ENCODE measurements at regions not wholly inside any gene's neighbourhood (a gene's known extent, or its start where the extent isn't known, plus 50 kb on each side); places are given as distances from the start of the nearest gene placed in this dataset.
A peak's percentile ranks its signal among the peaks of the same experiment; 100 is the strongest.

- Histone ChIP-seq H3K36me3 (ENCODE audit: insufficient read depth, low read length) (no peaks in the 10 kb centered on the region), H3K4me2 (ENCODE audit: low read length) (no peak overlapping the region), H3K27ac (ENCODE audit: low read depth, low read length) (no peak overlapping the region), H3K4me3 (ENCODE audit: insufficient read depth, low read depth, low read length) (no peak overlapping the region), H3K27me3 (ENCODE audit: insufficient read depth, low read length) (no peaks in the 10 kb centered on the region), H3K79me2 (ENCODE audit: insufficient read depth, low read length) (no peaks in the 10 kb centered on the region), H3K9ac (ENCODE audit: low read length) (no peak overlapping the region), H3K9me3 (ENCODE audit: insufficient read depth, low read depth, low read length) (no peaks in the 10 kb centered on the region), H4K20me1 (ENCODE audit: insufficient read depth, low read length) (no peaks in the 10 kb centered on the region), H2AFZ (ENCODE audit: low read depth, low read length) (no peak overlapping the region), H3K4me1 (ENCODE audit: insufficient read depth, low read length) (no peaks in the 10 kb centered on the region)
- H3K4me1 Mint-ChIP-seq (ENCODE audit: low read depth, unreplicated experiment) = no peaks in the 10 kb centered on the region
- DNase-seq (ENCODE audit: low read depth) = no peak
- TF ChIP-seq CTCF (IDR thresholded peaks at IDR 0.05; ENCODE audit: insufficient read depth, low read depth, low read length) (no peak), EZH2 (IDR thresholded peaks at IDR 0.05; ENCODE audit: insufficient read depth, low read length) (no peak)
- H3K4me3 Mint-ChIP-seq (ENCODE audit: unreplicated experiment) = no peak overlapping the region
- no peak overlapping the region for H3K27ac Mint-ChIP-seq (ENCODE audit: unreplicated experiment)
- no peaks in the 10 kb centered on the region for H3K36me3 Mint-ChIP-seq (ENCODE audit: low read depth, unreplicated experiment)
- peaks cover 11% of the 10 kb centered on the region for H3K9me3 Mint-ChIP-seq (ENCODE audit: unreplicated experiment)
- no peak for FAIRE-seq
- H3K27me3 Mint-ChIP-seq (ENCODE audit: low read depth, unreplicated experiment) = no peaks in the 10 kb centered on the region
Measured at GRCh38 chr1:95475686-95476457, 241.9 kb downstream of the RWDD3 start.

DNA sequence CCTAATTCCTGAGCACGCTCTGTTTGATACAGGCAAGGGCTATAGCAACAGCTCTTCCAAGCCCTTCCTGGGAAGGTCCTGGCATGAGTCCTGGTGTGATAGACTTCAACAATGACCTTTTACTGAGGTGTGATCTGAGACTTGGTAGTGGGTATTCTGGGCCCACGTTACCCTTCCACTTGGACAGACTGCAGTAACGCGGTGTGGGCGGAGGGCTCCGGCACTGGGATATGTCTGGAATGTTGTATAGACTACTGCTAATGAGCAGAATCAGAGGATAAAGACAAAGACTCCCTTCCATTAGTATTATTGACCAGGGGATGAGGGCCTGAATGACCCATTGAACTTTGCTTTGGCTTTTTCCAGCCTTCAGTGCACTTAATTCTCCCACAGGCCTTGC lies 262.3 kb downstream of the RWDD3 start:
- DNase-seq (ENCODE audit: low read depth) (no peak), FAIRE-seq (no peak)
- Histone ChIP-seq H3K9ac (ENCODE audit: low read length) (no peak overlapping the region), H3K79me2 (ENCODE audit: insufficient read depth, low read length) (no peaks in the 10 kb centered on the region), H3K36me3 (ENCODE audit: insufficient read depth, low read length) (no peaks in the 10 kb centered on the region), H3K4me1 (ENCODE audit: insufficient read depth, low read length) (no peaks in the 10 kb centered on the region), H3K4me3 (ENCODE audit: insufficient read depth, low read depth, low read length) (no peak overlapping the region), H3K27ac (ENCODE audit: low read depth, low read length) (no peak overlapping the region), H2AFZ (ENCODE audit: low read depth, low read length) (no peak overlapping the region), H4K20me1 (ENCODE audit: insufficient read depth, low read length) (no peaks in the 10 kb centered on the region), H3K9me3 (ENCODE audit: insufficient read depth, low read depth, low read length) (peaks cover 6% of the 10 kb centered on the region), H3K27me3 (ENCODE audit: insufficient read depth, low read length) (no peaks in the 10 kb centered on the region), H3K4me2 (ENCODE audit: low read length) (no peak overlapping the region)
- peaks cover 10% of the 10 kb centered on the region for H3K4me1 Mint-ChIP-seq (ENCODE audit: low read depth, unreplicated experiment)
- H3K9me3 Mint-ChIP-seq (ENCODE audit: unreplicated experiment) = no peaks in the 10 kb centered on the region
- no peaks in the 10 kb centered on the region for H3K36me3 Mint-ChIP-seq (ENCODE audit: low read depth, unreplicated experiment)
- H3K4me3 Mint-ChIP-seq (ENCODE audit: unreplicated experiment) = no peak overlapping the region
- no peaks in the 10 kb centered on the region for H3K27me3 Mint-ChIP-seq (ENCODE audit: low read depth, unreplicated experiment)
- H3K27ac Mint-ChIP-seq (ENCODE audit: unreplicated experiment) = peak overlapping the region; percentile 8
- TF ChIP-seq EZH2 (IDR thresholded peaks at IDR 0.05; ENCODE audit: insufficient read depth, low read length) (no peak), CTCF (IDR thresholded peaks at IDR 0.05; ENCODE audit: insufficient read depth, low read depth, low read length) (no peak)

DNA sequence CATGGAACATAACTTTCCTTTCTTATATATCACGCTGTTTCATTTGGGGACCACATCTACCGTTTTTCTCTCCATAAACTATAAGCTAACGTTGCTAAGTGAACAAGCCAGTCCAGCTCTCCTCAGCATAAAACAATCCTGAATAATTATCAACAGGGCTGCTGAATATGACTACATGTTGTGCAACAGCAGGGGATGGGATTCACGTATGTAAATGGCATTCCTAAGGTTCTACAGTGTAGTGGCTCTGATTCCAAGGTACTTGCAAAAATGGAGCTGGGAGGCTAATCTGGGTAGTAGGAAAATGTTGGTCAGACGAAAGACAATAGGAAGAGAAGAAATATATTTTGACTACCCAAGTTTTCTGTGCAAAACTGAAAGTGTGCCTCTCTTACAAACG lies 262.8 kb downstream of the RWDD3 start:
- no peaks in the 10 kb centered on the region for H3K9me3 Mint-ChIP-seq (ENCODE audit: unreplicated experiment)
- FAIRE-seq (no peak), DNase-seq (ENCODE audit: low read depth) (no peak)
- Histone ChIP-seq H3K4me3 (ENCODE audit: insufficient read depth, low read depth, low read length) (no peak overlapping the region), H3K27me3 (ENCODE audit: insufficient read depth, low read length) (no peaks in the 10 kb centered on the region), H3K9ac (ENCODE audit: low read length) (no peak overlapping the region), H3K27ac (ENCODE audit: low read depth, low read length) (no peak overlapping the region), H3K79me2 (ENCODE audit: insufficient read depth, low read length) (no peaks in the 10 kb centered on the region), H2AFZ (ENCODE audit: low read depth, low read length) (no peak overlapping the region), H4K20me1 (ENCODE audit: insufficient read depth, low read length) (no peaks in the 10 kb centered on the region), H3K9me3 (ENCODE audit: insufficient read depth, low read depth, low read length) (peaks cover 6% of the 10 kb centered on the region), H3K4me2 (ENCODE audit: low read length) (no peak overlapping the region), H3K4me1 (ENCODE audit: insufficient read depth, low read length) (no peaks in the 10 kb centered on the region), H3K36me3 (ENCODE audit: insufficient read depth, low read length) (no peaks in the 10 kb centered on the region)
- peaks cover 10% of the 10 kb centered on the region for H3K4me1 Mint-ChIP-seq (ENCODE audit: low read depth, unreplicated experiment)
- TF ChIP-seq CTCF (IDR thresholded peaks at IDR 0.05; ENCODE audit: insufficient read depth, low read depth, low read length) = no peak
- TF ChIP-seq EZH2 (IDR thresholded peaks at IDR 0.05; ENCODE audit: insufficient read depth, low read length) = no peak
- no peaks in the 10 kb centered on the region for H3K36me3 Mint-ChIP-seq (ENCODE audit: low read depth, unreplicated experiment)
- no peak overlapping the region for H3K4me3 Mint-ChIP-seq (ENCODE audit: unreplicated experiment)
- no peaks in the 10 kb centered on the region for H3K27me3 Mint-ChIP-seq (ENCODE audit: low read depth, unreplicated experiment)
- H3K27ac Mint-ChIP-seq (ENCODE audit: unreplicated experiment) = peak overlapping the region; percentile 21

All from astrocyte (in vitro differentiated cells and primary cell).